AG09309 (cell line): ENCODE measurements at regions not wholly inside any gene's neighbourhood (a gene's known extent, or its start where the extent isn't known, plus 50 kb on each side); places are given as distances from the start of the nearest gene placed in this dataset.
"Not testable (repeated sequence)": the region's sequence is repeated elsewhere in the genome, so short reads cannot be mapped to it uniquely, and the experiment has no call there.

Source experiments
- DNase-seq: peaks from one replicate; pipeline ENCODE4 v3.0.0-alpha.2; 2010; ENCODE audit warnings: low read depth
- H3K4me3 ChIP-seq: 2 replicates; pipeline ENCODE4 v1.5.1; 2011; ENCODE audit warnings: mild to moderate bottlenecking, low read depth, low read length, moderate library complexity; ENCODE audit not compliant: control insufficient read depth
- CTCF ChIP-seq: IDR thresholded peaks from 2 replicates; pipeline ENCODE4 v1.5.1; 2011; ENCODE audit warnings: mild to moderate bottlenecking, low read depth, low read length, inconsistent platforms; ENCODE audit not compliant: insufficient read depth, control insufficient read depth; ENCODE audit errors: missing control alignments

DNA sequence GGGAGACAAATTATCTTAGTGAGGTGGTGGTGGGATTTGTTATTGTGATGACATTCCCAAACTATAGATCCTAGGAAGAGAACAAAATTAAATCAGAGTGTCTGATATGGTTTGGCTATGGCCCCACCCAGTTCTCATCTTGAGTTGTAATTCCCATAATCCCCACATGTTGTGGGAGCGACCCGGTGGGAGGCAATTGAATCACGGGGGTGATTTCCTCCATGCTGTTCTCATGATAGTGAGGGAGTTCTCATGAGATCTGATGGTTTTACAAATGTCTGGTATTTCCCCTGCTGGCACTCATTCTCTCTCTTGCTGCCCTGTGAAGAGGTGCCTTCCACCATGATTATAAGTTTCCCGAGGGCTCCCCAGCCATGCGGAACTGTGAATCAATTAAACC lies 62.0 kb downstream of the RPL22L1 start:
- no peak overlapping the region for H3K4me3 ChIP-seq
- no peak for DNase-seq
- TF ChIP-seq CTCF, result no peak

DNA sequence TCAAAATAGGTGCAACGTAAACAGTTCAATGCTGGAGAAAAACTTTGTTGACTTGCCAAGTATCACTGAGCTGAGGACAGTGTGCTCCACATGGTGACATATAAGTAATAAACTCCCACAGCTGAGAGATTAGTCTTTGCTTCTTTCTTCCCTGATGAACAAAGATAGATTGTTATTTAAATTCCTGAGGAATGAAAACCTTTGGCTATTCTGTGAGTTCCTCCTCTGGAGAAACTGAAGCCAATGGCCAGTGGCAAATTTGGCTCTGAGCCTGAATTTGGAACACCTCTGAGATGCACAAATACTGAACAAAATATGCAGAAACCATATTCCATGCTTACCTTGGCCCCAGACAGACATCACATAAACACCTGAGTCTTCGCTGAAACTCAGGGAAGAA lies 63.3 kb downstream of the RPL22L1 start:
- DNase-seq, result no peak
- no peak overlapping the region for H3K4me3 ChIP-seq
- no peak for TF ChIP-seq CTCF

DNA sequence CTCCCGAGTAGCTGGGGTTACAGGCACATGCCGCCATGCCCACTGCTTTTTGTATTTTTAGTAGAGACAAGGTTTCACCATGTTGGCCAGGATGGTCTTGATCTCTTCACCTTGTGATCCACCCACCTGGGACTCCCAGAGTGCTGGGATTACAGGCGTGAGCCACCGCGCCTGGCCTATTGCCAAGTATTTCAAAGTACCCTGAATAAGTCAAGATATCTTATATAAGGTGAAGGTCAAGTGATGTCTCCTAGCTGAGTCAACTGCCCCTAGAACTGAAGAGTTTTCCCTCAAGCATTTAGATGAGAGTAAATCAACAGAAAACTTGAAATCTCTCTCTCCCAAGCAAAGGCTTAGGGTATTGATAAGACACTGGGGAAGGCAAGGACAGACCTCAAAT lies 63.9 kb downstream of the RPL22L1 start:
- no peak for TF ChIP-seq CTCF
- no peak overlapping the region for H3K4me3 ChIP-seq
- no peak for DNase-seq

- DNase-seq, H3K4me3 ChIP-seq: not testable (repeated sequence)
These were observed 64.7 kb downstream of the RPL22L1 start for GRCh38 chr3:170805296-170805695.

GRCh38 chr3:170804634-170805033 lies 65.4 kb downstream of the RPL22L1 start:
- not testable (repeated sequence) for H3K4me3 ChIP-seq, DNase-seq

DNA sequence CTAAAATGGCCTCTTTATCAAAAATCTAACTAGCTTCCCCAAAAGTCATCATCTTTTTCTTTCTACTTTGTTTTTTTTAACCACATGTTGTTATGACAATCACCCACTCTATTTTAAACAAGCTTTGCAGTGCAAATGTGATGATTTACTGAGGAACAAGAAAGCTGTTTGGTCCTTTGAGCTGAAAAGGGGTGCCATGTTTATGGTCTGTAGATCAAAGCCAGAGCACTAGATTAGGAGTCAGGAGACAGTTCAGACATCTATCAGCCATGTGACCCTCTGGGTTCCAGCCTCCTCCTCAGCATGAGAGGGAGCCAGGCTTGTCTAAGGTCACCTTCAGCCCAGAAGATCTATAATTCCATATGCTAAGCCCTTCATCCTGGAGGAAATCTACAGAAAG lies 65.9 kb downstream of the RPL22L1 start:
- TF ChIP-seq CTCF, result no peak
- no peak for DNase-seq
- H3K4me3 ChIP-seq, result no peak overlapping the region

- DNase-seq, result peak; percentile 99
- no peak overlapping the region for H3K4me3 ChIP-seq
- no peak for TF ChIP-seq CTCF
These were observed 67.5 kb downstream of the RPL22L1 start for GRCh38 chr3:170802164-170803151.
